Loucy (cell line): ENCODE measurements at regions not wholly inside any gene's neighbourhood (a gene's known extent, or its start where the extent isn't known, plus 50 kb on each side); places are given as distances from the start of the nearest gene placed in this dataset.

Experiments used
- H2AFZ ChIP-seq: fragments of 200-600 bp; sonication (generic); 2 replicates; pipeline ENCODE4 v1.6.0; 2016; ENCODE audit warnings: antibody characterized with exemption, mild to moderate bottlenecking, low read length, moderate library complexity
- H3F3A ChIP-seq: fragments of 200-600 bp; 2 replicates; pipeline ENCODE4 v1.6.0; 2016; ENCODE audit warnings: antibody characterized with exemption, low read depth, mild to moderate bottlenecking
- H3K27me3 ChIP-seq: fragments of 200-600 bp; sonication (generic); 2 replicates; pipeline ENCODE4 v1.6.1; 2014; ENCODE audit warnings: low read length, mild to moderate bottlenecking; ENCODE audit not compliant: insufficient read depth, poor library complexity, severe bottlenecking
- H3K36me3 ChIP-seq: fragments of 200-600 bp; sonication (generic); 2 replicates; pipeline ENCODE4 v1.6.1; 2016; ENCODE audit warnings: low read length; ENCODE audit not compliant: insufficient read depth
- H3K4me1 ChIP-seq: fragments of 200-600 bp; sonication (generic); 2 replicates; pipeline ENCODE4 v1.5.1; 2014; ENCODE audit warnings: low read length, mild to moderate bottlenecking; ENCODE audit not compliant: insufficient read depth, poor library complexity, severe bottlenecking
- H3K4me2 ChIP-seq: fragments of 200-600 bp; sonication (generic); 2 replicates; pipeline ENCODE4 v1.6.0; 2014; ENCODE audit warnings: antibody characterized with exemption, low read length, low read depth, mild to moderate bottlenecking; ENCODE audit not compliant: poor library complexity, severe bottlenecking
- H3K4me3 ChIP-seq: fragments of 200-600 bp; sonication (generic); 2 replicates; pipeline ENCODE4 v1.5.1; 2014; ENCODE audit warnings: low read length, mild to moderate bottlenecking, mixed read lengths; ENCODE audit not compliant: poor library complexity, severe bottlenecking
- H3K79me2 ChIP-seq: fragments of 200-600 bp; sonication (generic); 2 replicates; pipeline ENCODE4 v1.6.1; 2014; ENCODE audit warnings: low read length; ENCODE audit not compliant: insufficient read depth
- H3K9ac ChIP-seq: fragments of 200-600 bp; sonication (generic); 2 replicates; pipeline ENCODE4 v1.6.0; 2014; ENCODE audit warnings: mild to moderate bottlenecking, low read depth, low read length, moderate library complexity; ENCODE audit not compliant: poor library complexity, severe bottlenecking
- H3K9me2 ChIP-seq: fragments of 200-600 bp; sonication (generic); replicated peaks from 2 replicates; pipeline ENCODE4 v1.6.1; 2016; ENCODE audit warnings: low read depth, low read length, mixed read lengths
- H3K9me3 ChIP-seq: fragments of 200-600 bp; sonication (generic); 2 replicates; pipeline ENCODE4 v1.6.1; 2014; ENCODE audit warnings: mild to moderate bottlenecking, antibody characterized with exemption, low read length, low read depth; ENCODE audit not compliant: insufficient read depth
- H4K20me1 ChIP-seq: fragments of 200-600 bp; sonication (generic); 2 replicates; pipeline ENCODE4 v1.6.0; 2014; ENCODE audit warnings: antibody characterized with exemption, low read length, mild to moderate bottlenecking; ENCODE audit not compliant: insufficient read depth, poor library complexity, severe bottlenecking
- EZH2phosphoT487 ChIP-seq: fragments of 200-600 bp; IDR thresholded peaks from 2 replicates; pipeline ENCODE4 v1.6.1; 2018; ENCODE audit warnings: antibody characterized with exemption, mild to moderate bottlenecking, moderate library complexity, borderline replicate concordance
- TF ChIP-seq, protein P1 (sequence below): fragments of 200-600 bp; sonication (generic); conservative IDR thresholded peaks from 2 replicates; pipeline ENCODE4 v1.5.1; 2014; ENCODE audit warnings: mild to moderate bottlenecking, antibody characterized with exemption, low read length

DNA sequence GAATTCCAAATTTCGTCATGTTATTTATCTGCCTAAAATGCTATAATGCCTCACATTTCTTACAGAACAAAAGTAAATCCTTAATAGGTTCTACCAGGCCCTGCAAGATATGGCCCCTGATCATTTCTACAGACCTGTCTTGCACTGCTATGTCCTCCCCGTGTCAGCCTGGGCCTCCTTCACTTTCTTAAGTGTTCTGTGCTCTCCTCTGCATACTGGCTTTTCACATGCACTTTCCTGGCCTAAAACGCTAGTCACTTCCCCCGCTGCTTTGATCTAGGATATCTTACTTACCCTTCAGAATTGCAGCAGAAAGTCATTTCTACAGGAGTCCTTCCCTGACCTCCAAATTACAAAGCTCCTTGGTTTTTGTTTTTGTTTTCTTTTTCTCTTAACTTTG lies 551.3 kb downstream of the NSUN3 start:
- no peak overlapping the region for H3K4me2 ChIP-seq
- no peak overlapping the region for H3K4me3 ChIP-seq
- no peaks in the 10 kb centered on the region for H4K20me1 ChIP-seq
- H3K9me2 ChIP-seq: no peaks in the 10 kb centered on the region
- no peak overlapping the region for H3K9ac ChIP-seq
- no peaks in the 10 kb centered on the region for H3F3A ChIP-seq
- no peaks in the 10 kb centered on the region for H3K79me2 ChIP-seq
- H3K4me1 ChIP-seq: no peaks in the 10 kb centered on the region
- H3K36me3 ChIP-seq: no peaks in the 10 kb centered on the region
- H3K9me3 ChIP-seq: no peaks in the 10 kb centered on the region
- H2AFZ ChIP-seq: no peak overlapping the region
- no peaks in the 10 kb centered on the region for H3K27me3 ChIP-seq
- no peak for TF ChIP-seq EZH2phosphoT487
- TF ChIP-seq, protein P1, sequence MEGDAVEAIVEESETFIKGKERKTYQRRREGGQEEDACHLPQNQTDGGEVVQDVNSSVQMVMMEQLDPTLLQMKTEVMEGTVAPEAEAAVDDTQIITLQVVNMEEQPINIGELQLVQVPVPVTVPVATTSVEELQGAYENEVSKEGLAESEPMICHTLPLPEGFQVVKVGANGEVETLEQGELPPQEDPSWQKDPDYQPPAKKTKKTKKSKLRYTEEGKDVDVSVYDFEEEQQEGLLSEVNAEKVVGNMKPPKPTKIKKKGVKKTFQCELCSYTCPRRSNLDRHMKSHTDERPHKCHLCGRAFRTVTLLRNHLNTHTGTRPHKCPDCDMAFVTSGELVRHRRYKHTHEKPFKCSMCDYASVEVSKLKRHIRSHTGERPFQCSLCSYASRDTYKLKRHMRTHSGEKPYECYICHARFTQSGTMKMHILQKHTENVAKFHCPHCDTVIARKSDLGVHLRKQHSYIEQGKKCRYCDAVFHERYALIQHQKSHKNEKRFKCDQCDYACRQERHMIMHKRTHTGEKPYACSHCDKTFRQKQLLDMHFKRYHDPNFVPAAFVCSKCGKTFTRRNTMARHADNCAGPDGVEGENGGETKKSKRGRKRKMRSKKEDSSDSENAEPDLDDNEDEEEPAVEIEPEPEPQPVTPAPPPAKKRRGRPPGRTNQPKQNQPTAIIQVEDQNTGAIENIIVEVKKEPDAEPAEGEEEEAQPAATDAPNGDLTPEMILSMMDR: no peak

DNA sequence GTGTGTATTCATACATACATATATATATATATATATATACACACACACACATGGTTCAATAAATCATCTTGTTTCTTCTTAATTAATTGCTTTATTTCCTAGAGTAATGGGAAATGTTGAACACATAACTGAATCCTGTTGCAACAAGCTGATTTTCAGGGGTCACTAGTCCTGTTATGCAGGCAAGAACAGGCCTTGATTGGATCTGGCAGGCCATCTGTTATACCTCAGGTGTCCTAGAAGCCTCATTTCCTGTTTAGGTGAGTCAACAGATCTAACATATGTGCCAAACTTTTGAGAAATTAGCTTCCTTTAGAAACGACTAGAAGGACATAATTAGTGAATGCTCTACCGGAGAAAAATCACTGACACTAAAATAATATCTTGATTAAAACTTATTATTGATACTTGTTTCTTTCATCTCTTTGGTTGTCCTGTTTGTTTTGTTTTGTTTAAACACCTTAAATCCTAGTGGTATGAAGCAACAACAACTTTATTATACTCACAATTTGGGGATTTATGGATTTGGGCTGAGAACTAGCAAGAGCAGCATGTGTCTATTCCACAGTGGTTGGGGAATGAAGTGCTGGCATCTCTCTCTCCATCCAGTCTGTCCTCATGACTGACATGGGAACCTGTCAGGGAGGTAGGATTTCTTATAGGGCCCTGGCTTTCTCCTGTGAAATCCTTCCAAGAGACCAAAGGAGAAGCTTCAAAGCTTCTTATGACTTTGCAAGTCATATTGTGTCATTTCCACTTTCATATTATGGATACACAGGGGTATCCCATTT lies 552.6 kb downstream of the NSUN3 start:
- TF ChIP-seq EZH2phosphoT487: no peak
- TF ChIP-seq, protein P1: no peak
- H3K9me3 ChIP-seq: no peaks in the 10 kb centered on the region
- no peaks in the 10 kb centered on the region for H3K36me3 ChIP-seq
- H4K20me1 ChIP-seq: no peaks in the 10 kb centered on the region
- no peaks in the 10 kb centered on the region for H3K27me3 ChIP-seq
- no peaks in the 10 kb centered on the region for H3K4me1 ChIP-seq
- H3F3A ChIP-seq: no peaks in the 10 kb centered on the region
- H3K4me2 ChIP-seq: no peak overlapping the region
- H3K4me3 ChIP-seq: no peak overlapping the region
- no peaks in the 10 kb centered on the region for H3K9me2 ChIP-seq
- H3K79me2 ChIP-seq: no peaks in the 10 kb centered on the region
- no peak overlapping the region for H2AFZ ChIP-seq
- H3K9ac ChIP-seq: no peak overlapping the region

DNA sequence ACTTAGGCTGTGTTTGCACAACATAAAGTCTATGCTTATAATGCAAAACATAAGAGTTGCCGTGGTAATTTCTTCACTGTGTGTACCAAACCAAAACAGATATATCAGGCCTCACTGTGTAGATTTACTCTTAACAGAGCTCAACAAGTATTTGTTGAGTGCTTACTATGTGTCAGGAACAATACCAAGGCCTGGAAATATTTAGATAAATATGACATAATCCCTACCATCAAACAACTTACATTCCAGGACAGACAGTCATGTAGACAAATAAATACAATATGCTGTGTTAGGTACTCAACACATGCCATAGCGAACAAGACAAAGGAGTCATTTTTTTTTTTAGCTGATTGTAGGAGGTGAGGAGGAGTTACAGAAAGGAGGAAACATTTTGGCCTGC lies 554.0 kb downstream of the NSUN3 start:
- H3K4me2 ChIP-seq: no peak overlapping the region
- no peak overlapping the region for H3K4me3 ChIP-seq
- no peaks in the 10 kb centered on the region for H3K4me1 ChIP-seq
- TF ChIP-seq, protein P1: no peak
- TF ChIP-seq EZH2phosphoT487: no peak
- no peaks in the 10 kb centered on the region for H3K79me2 ChIP-seq
- H3K9me3 ChIP-seq: no peaks in the 10 kb centered on the region
- no peaks in the 10 kb centered on the region for H3K9me2 ChIP-seq
- no peaks in the 10 kb centered on the region for H3K27me3 ChIP-seq
- no peaks in the 10 kb centered on the region for H4K20me1 ChIP-seq
- no peaks in the 10 kb centered on the region for H3K36me3 ChIP-seq
- H3K9ac ChIP-seq: no peak overlapping the region
- no peaks in the 10 kb centered on the region for H3F3A ChIP-seq
- no peak overlapping the region for H2AFZ ChIP-seq
